ENCODE measurements at regions not wholly inside any gene's neighbourhood (a gene's known extent, or its start where the extent isn't known, plus 50 kb on each side); places are given as distances from the start of the nearest gene placed in this dataset.

GRCh38 chr15:100759106-100759505 lies 120.5 kb upstream of the ALDH1A3 start:
- H3K9me3 ChIP-seq (ENCODE audit: control insufficient read depth, low read length), result no peaks in the 10 kb centered on the region
- H3K4me3 ChIP-seq (ENCODE audit: low read length), result no peak overlapping the region
- no peaks in the 10 kb centered on the region for H3K36me3 ChIP-seq (ENCODE audit: control insufficient read depth, insufficient read depth, low read length)
- no peak overlapping the region for H3K9ac ChIP-seq (ENCODE audit: low read length)
- peaks cover 11% of the 10 kb centered on the region for H3K4me1 ChIP-seq (ENCODE audit: control insufficient read depth, insufficient read depth, low read length)
- H3K27me3 ChIP-seq (ENCODE audit: control insufficient read depth, insufficient read depth, low read length), result peaks cover 8% of the 10 kb centered on the region

- H3K9ac ChIP-seq (ENCODE audit: low read length), result no peak overlapping the region
- H3K4me3 ChIP-seq (ENCODE audit: low read length), result no peak overlapping the region
- H3K36me3 ChIP-seq (ENCODE audit: control insufficient read depth, insufficient read depth, low read length), result no peaks in the 10 kb centered on the region
- peaks cover 8% of the 10 kb centered on the region for H3K27me3 ChIP-seq (ENCODE audit: control insufficient read depth, insufficient read depth, low read length)
- peaks cover 11% of the 10 kb centered on the region for H3K4me1 ChIP-seq (ENCODE audit: control insufficient read depth, insufficient read depth, low read length)
- no peaks in the 10 kb centered on the region for H3K9me3 ChIP-seq (ENCODE audit: control insufficient read depth, low read length)
Measured at GRCh38 chr15:100759698-100760356, 119.8 kb upstream of the ALDH1A3 start.

GRCh38 chr15:100760357-100760903 lies 119.2 kb upstream of the ALDH1A3 start:
- Histone ChIP-seq H3K4me3 (ENCODE audit: low read length) (no peak overlapping the region), H3K27me3 (ENCODE audit: control insufficient read depth, insufficient read depth, low read length) (peaks cover 8% of the 10 kb centered on the region), H3K9ac (ENCODE audit: low read length) (no peak overlapping the region), H3K4me1 (ENCODE audit: control insufficient read depth, insufficient read depth, low read length) (peaks cover 11% of the 10 kb centered on the region), H3K9me3 (ENCODE audit: control insufficient read depth, low read length) (no peaks in the 10 kb centered on the region), H3K36me3 (ENCODE audit: control insufficient read depth, insufficient read depth, low read length) (no peaks in the 10 kb centered on the region)

GRCh38 chr15:100761290-100761935 lies 118.2 kb upstream of the ALDH1A3 start:
- no peaks in the 10 kb centered on the region for H3K36me3 ChIP-seq (ENCODE audit: control insufficient read depth, insufficient read depth, low read length)
- no peaks in the 10 kb centered on the region for H3K9me3 ChIP-seq (ENCODE audit: control insufficient read depth, low read length)
- H3K4me3 ChIP-seq (ENCODE audit: low read length), result no peak overlapping the region
- H3K4me1 ChIP-seq (ENCODE audit: control insufficient read depth, insufficient read depth, low read length), result peaks cover 11% of the 10 kb centered on the region
- peaks cover 12% of the 10 kb centered on the region for H3K27me3 ChIP-seq (ENCODE audit: control insufficient read depth, insufficient read depth, low read length)
- H3K9ac ChIP-seq (ENCODE audit: low read length), result no peak overlapping the region

- H3K9me3 ChIP-seq (ENCODE audit: control insufficient read depth, low read length), result no peaks in the 10 kb centered on the region
- H3K4me1 ChIP-seq (ENCODE audit: control insufficient read depth, insufficient read depth, low read length), result peaks cover 11% of the 10 kb centered on the region
- H3K27me3 ChIP-seq (ENCODE audit: control insufficient read depth, insufficient read depth, low read length), result peaks cover 12% of the 10 kb centered on the region
- H3K9ac ChIP-seq (ENCODE audit: low read length), result no peak overlapping the region
- no peaks in the 10 kb centered on the region for H3K36me3 ChIP-seq (ENCODE audit: control insufficient read depth, insufficient read depth, low read length)
- no peak overlapping the region for H3K4me3 ChIP-seq (ENCODE audit: low read length)
Measured at GRCh38 chr15:100762289-100762688, 117.3 kb upstream of the ALDH1A3 start.

- no peak overlapping the region for H3K9ac ChIP-seq (ENCODE audit: low read length)
- peaks cover 15% of the 10 kb centered on the region for H3K27me3 ChIP-seq (ENCODE audit: control insufficient read depth, insufficient read depth, low read length)
- H3K36me3 ChIP-seq (ENCODE audit: control insufficient read depth, insufficient read depth, low read length), result no peaks in the 10 kb centered on the region
- H3K4me3 ChIP-seq (ENCODE audit: low read length), result no peak overlapping the region
- H3K4me1 ChIP-seq (ENCODE audit: control insufficient read depth, insufficient read depth, low read length), result peaks cover 11% of the 10 kb centered on the region
- H3K9me3 ChIP-seq (ENCODE audit: control insufficient read depth, low read length), result no peaks in the 10 kb centered on the region
Measured at GRCh38 chr15:100762913-100763834, 116.5 kb upstream of the ALDH1A3 start.

GRCh38 chr15:100763835-100764750 lies 115.5 kb upstream of the ALDH1A3 start:
- peaks cover 11% of the 10 kb centered on the region for H3K4me1 ChIP-seq (ENCODE audit: control insufficient read depth, insufficient read depth, low read length)

GRCh38 chr15:100764778-100765466 lies 114.7 kb upstream of the ALDH1A3 start:
- Histone ChIP-seq H3K9me3 (ENCODE audit: control insufficient read depth, low read length) (no peaks in the 10 kb centered on the region), H3K4me3 (ENCODE audit: low read length) (no peak overlapping the region), H3K36me3 (ENCODE audit: control insufficient read depth, insufficient read depth, low read length) (no peaks in the 10 kb centered on the region), H3K9ac (ENCODE audit: low read length) (no peak overlapping the region), H3K4me1 (ENCODE audit: control insufficient read depth, insufficient read depth, low read length) (peaks cover 6% of the 10 kb centered on the region), H3K27me3 (ENCODE audit: control insufficient read depth, insufficient read depth, low read length) (peaks cover 15% of the 10 kb centered on the region)

More at GRCh38 chr15:100763835-100764750, 115.5 kb upstream of the ALDH1A3 start:
- Histone ChIP-seq H3K4me3 (ENCODE audit: low read length) (no peak overlapping the region), H3K27me3 (ENCODE audit: control insufficient read depth, insufficient read depth, low read length) (peaks cover 17% of the 10 kb centered on the region), H3K9ac (ENCODE audit: low read length) (no peak overlapping the region), H3K9me3 (ENCODE audit: control insufficient read depth, low read length) (no peaks in the 10 kb centered on the region), H3K36me3 (ENCODE audit: control insufficient read depth, insufficient read depth, low read length) (no peaks in the 10 kb centered on the region)

- Histone ChIP-seq H3K36me3 (ENCODE audit: control insufficient read depth, insufficient read depth, low read length) (no peaks in the 10 kb centered on the region), H3K9me3 (ENCODE audit: control insufficient read depth, low read length) (no peaks in the 10 kb centered on the region), H3K4me1 (ENCODE audit: control insufficient read depth, insufficient read depth, low read length) (no peaks in the 10 kb centered on the region), H3K4me3 (ENCODE audit: low read length) (no peak overlapping the region), H3K27me3 (ENCODE audit: control insufficient read depth, insufficient read depth, low read length) (peaks cover 8% of the 10 kb centered on the region), H3K9ac (ENCODE audit: low read length) (no peak overlapping the region)
Measured at GRCh38 chr15:100765467-100766241, 114.0 kb upstream of the ALDH1A3 start.

- H3K9ac ChIP-seq (ENCODE audit: low read length), result no peak overlapping the region
- H3K4me3 ChIP-seq (ENCODE audit: low read length), result no peak overlapping the region
- H3K9me3 ChIP-seq (ENCODE audit: control insufficient read depth, low read length), result no peaks in the 10 kb centered on the region
- no peaks in the 10 kb centered on the region for H3K36me3 ChIP-seq (ENCODE audit: control insufficient read depth, insufficient read depth, low read length)
- peaks cover 8% of the 10 kb centered on the region for H3K27me3 ChIP-seq (ENCODE audit: control insufficient read depth, insufficient read depth, low read length)
- no peaks in the 10 kb centered on the region for H3K4me1 ChIP-seq (ENCODE audit: control insufficient read depth, insufficient read depth, low read length)
Measured at GRCh38 chr15:100766243-100767000, 113.2 kb upstream of the ALDH1A3 start.

Measured in mucosa of stomach (tissue), 1 donor.